Stromal cell of bone marrow (primary cell): ENCODE measurements at regions not wholly inside any gene's neighbourhood (a gene's known extent, or its start where the extent isn't known, plus 50 kb on each side); places are given as distances from the start of the nearest gene placed in this dataset.
A peak's percentile ranks its signal among the peaks of the same experiment; 100 is the strongest.
"Not testable (repeated sequence)": the region's sequence is repeated elsewhere in the genome, so short reads cannot be mapped to it uniquely, and the experiment has no call there.

Experiments
- DNase-seq: peaks from one replicate; pipeline ENCODE4 v3.0.0-alpha.2; 2012; ENCODE audit warnings: low read depth

- no peak for DNase-seq
These were observed 155.6 kb upstream of the GHITM start for GRCh38 chr10:83983578-83984255.

- no peak for DNase-seq
These were observed 155.1 kb upstream of the GHITM start for GRCh38 chr10:83984256-83984640.

GRCh38 chr10:83986800-83987199 is 152.5 kb upstream of the GHITM start:
- DNase-seq: no peak

- no peak for DNase-seq
These were observed 152.1 kb upstream of the GHITM start for GRCh38 chr10:83987216-83987615.

- DNase-seq: no peak
These were observed 150.9 kb upstream of the GHITM start for GRCh38 chr10:83988435-83988834.

GRCh38 chr10:83990126-83990525 is 149.2 kb upstream of the GHITM start:
- DNase-seq: no peak

GRCh38 chr10:83991986-83992753 is 147.1 kb upstream of the GHITM start:
- no peak for DNase-seq

- no peak for DNase-seq
These were observed 145.0 kb upstream of the GHITM start for GRCh38 chr10:83994325-83994724.

GRCh38 chr10:83995738-83996331 is 143.5 kb upstream of the GHITM start:
- DNase-seq: no peak

- DNase-seq: no peak
These were observed 135.1 kb upstream of the GHITM start for GRCh38 chr10:84004221-84004620.

GRCh38 chr10:84005403-84005802 is 133.9 kb upstream of the GHITM start:
- no peak for DNase-seq

GRCh38 chr10:84007482-84007881 is 131.8 kb upstream of the GHITM start:
- no peak for DNase-seq

GRCh38 chr10:84008878-84009277 is 130.4 kb upstream of the GHITM start:
- peak; percentile 1 for DNase-seq

- no peak for DNase-seq
These were observed 126.9 kb upstream of the GHITM start for GRCh38 chr10:84012431-84012830.

- no peak for DNase-seq
These were observed 126.4 kb upstream of the GHITM start for GRCh38 chr10:84012831-84013458.

GRCh38 chr10:84015877-84016595 is 123.3 kb upstream of the GHITM start:
- no peak for DNase-seq

- no peak for DNase-seq
These were observed 120.5 kb upstream of the GHITM start for GRCh38 chr10:84018826-84019225.

- not testable (repeated sequence) for DNase-seq
These were observed 119.4 kb upstream of the GHITM start for GRCh38 chr10:84019854-84020458.

GRCh38 chr10:84026821-84027257 is 112.5 kb upstream of the GHITM start:
- DNase-seq: peak; percentile 3

- DNase-seq: no peak
These were observed 109.5 kb upstream of the GHITM start for GRCh38 chr10:84029840-84030239.

- DNase-seq: no peak
These were observed 101.3 kb upstream of the GHITM start for GRCh38 chr10:84038035-84038434.

GRCh38 chr10:84039957-84040356 is 99.4 kb upstream of the GHITM start:
- no peak for DNase-seq
